Endothelial cell (in vitro differentiated cells): ENCODE measurements at regions not wholly inside any gene's neighbourhood (a gene's known extent, or its start where the extent isn't known, plus 50 kb on each side); places are given as distances from the start of the nearest gene placed in this dataset.

Experiments
- DNase-seq: peaks from one replicate; pipeline ENCODE4 v3.0.0; 2021; ENCODE audit warnings: low spot score
- H3K27ac Mint-ChIP-seq: one replicate; pipeline ENCODE4 v1.8.0; 2021; ENCODE audit warnings: mixed read lengths, inconsistent platforms; ENCODE audit not compliant: unreplicated experiment
- H3K27me3 Mint-ChIP-seq: one replicate; pipeline ENCODE4 v1.8.0; 2021; ENCODE audit warnings: mild to moderate bottlenecking, moderate library complexity, mixed read lengths, inconsistent platforms; ENCODE audit not compliant: unreplicated experiment
- H3K36me3 Mint-ChIP-seq: one replicate; pipeline ENCODE4 v1.8.0; 2021; ENCODE audit warnings: mild to moderate bottlenecking, low read depth, mixed read lengths, inconsistent platforms; ENCODE audit not compliant: unreplicated experiment
- H3K4me1 Mint-ChIP-seq: one replicate; pipeline ENCODE4 v1.8.0; 2021; ENCODE audit warnings: mild to moderate bottlenecking, mixed read lengths, inconsistent platforms; ENCODE audit not compliant: unreplicated experiment
- H3K4me3 Mint-ChIP-seq: one replicate; pipeline ENCODE4 v1.8.0; 2021; ENCODE audit warnings: mild to moderate bottlenecking, mixed read lengths, inconsistent platforms; ENCODE audit not compliant: unreplicated experiment
- H3K9me3 Mint-ChIP-seq: one replicate; pipeline ENCODE4 v1.8.0; 2021; ENCODE audit warnings: mixed read lengths, inconsistent platforms; ENCODE audit not compliant: unreplicated experiment
- TF ChIP-seq, protein P1 (sequence below): fragments of 200-600 bp; sonication (generic); IDR thresholded peaks from one replicate; pipeline ENCODE4 v1.5.0; 2021; ENCODE audit warnings: antibody characterized with exemption; ENCODE audit not compliant: unreplicated experiment

GRCh38 chr15:69517052-69517451 lies 64.4 kb downstream of the RPLP1 start:
- TF ChIP-seq, protein P1, sequence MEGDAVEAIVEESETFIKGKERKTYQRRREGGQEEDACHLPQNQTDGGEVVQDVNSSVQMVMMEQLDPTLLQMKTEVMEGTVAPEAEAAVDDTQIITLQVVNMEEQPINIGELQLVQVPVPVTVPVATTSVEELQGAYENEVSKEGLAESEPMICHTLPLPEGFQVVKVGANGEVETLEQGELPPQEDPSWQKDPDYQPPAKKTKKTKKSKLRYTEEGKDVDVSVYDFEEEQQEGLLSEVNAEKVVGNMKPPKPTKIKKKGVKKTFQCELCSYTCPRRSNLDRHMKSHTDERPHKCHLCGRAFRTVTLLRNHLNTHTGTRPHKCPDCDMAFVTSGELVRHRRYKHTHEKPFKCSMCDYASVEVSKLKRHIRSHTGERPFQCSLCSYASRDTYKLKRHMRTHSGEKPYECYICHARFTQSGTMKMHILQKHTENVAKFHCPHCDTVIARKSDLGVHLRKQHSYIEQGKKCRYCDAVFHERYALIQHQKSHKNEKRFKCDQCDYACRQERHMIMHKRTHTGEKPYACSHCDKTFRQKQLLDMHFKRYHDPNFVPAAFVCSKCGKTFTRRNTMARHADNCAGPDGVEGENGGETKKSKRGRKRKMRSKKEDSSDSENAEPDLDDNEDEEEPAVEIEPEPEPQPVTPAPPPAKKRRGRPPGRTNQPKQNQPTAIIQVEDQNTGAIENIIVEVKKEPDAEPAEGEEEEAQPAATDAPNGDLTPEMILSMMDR = no peak
- H3K27me3 Mint-ChIP-seq = no peaks in the 10 kb centered on the region
- DNase-seq = no peak
- H3K4me3 Mint-ChIP-seq = no peak overlapping the region
- H3K27ac Mint-ChIP-seq = no peak overlapping the region
- peaks cover 4% of the 10 kb centered on the region for H3K4me1 Mint-ChIP-seq
- no peaks in the 10 kb centered on the region for H3K36me3 Mint-ChIP-seq
- H3K9me3 Mint-ChIP-seq = no peaks in the 10 kb centered on the region

DNA sequence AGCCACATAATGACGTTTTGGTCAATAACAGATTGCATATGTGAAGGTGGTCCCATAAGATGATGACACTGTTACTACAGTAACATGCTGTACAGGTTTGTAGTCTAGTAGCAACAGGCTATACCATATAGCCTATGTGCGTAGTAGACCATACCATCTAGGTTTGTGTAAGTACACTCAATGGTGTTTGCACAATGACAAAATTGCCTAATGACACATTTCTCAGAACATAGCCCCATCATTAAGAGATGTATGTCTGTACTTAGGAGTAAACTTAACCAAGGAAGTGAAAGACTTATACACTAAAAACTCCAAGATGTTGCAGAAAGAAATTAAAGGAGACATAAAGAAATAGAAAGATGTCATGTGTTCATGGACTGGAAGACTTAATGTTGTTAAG lies 66.2 kb downstream of the RPLP1 start:
- no peaks in the 10 kb centered on the region for H3K4me1 Mint-ChIP-seq
- DNase-seq = no peak
- no peaks in the 10 kb centered on the region for H3K9me3 Mint-ChIP-seq
- no peaks in the 10 kb centered on the region for H3K27me3 Mint-ChIP-seq
- H3K36me3 Mint-ChIP-seq = no peaks in the 10 kb centered on the region
- H3K27ac Mint-ChIP-seq = no peak overlapping the region
- TF ChIP-seq, protein P1 = no peak
- no peak overlapping the region for H3K4me3 Mint-ChIP-seq

DNA sequence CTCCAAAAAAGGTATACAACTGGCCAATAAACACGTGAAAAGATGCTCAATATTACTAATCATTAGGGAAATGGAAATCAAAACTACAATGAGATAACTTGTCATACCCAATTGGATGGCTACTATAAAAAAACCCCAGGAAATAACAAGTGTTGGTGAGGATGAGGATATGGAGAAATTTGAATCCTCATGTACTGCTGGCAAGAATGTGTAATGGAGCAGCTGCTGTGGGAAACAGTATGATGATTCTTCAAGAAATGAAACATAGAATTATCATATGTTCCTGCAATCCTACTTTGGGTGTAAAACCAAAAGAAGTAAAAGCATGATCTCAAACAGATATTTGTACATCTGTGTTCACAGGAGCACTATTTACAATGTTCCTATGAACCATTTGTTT lies 67.4 kb downstream of the RPLP1 start:
- Mint-ChIP-seq H3K4me1 (no peaks in the 10 kb centered on the region), H3K36me3 (no peaks in the 10 kb centered on the region), H3K27ac (no peak overlapping the region), H3K27me3 (no peaks in the 10 kb centered on the region), H3K9me3 (no peaks in the 10 kb centered on the region), H3K4me3 (no peak overlapping the region)
- DNase-seq = no peak
- TF ChIP-seq, protein P1 = no peak

- Mint-ChIP-seq H3K27ac (no peak overlapping the region), H3K36me3 (no peaks in the 10 kb centered on the region), H3K4me1 (no peaks in the 10 kb centered on the region), H3K4me3 (no peak overlapping the region), H3K9me3 (no peaks in the 10 kb centered on the region), H3K27me3 (no peaks in the 10 kb centered on the region)
- TF ChIP-seq, protein P1 = no peak
- no peak for DNase-seq
These were observed 69.7 kb downstream of the RPLP1 start for GRCh38 chr15:69522361-69522760.

GRCh38 chr15:69523010-69524001 lies 70.7 kb downstream of the RPLP1 start:
- Mint-ChIP-seq H3K36me3 (no peaks in the 10 kb centered on the region), H3K9me3 (no peaks in the 10 kb centered on the region), H3K4me1 (no peaks in the 10 kb centered on the region), H3K27ac (no peak overlapping the region), H3K27me3 (no peaks in the 10 kb centered on the region), H3K4me3 (no peak overlapping the region)
- peak; percentile 91 for DNase-seq
- TF ChIP-seq, protein P1 = peak; percentile 81
